ENCODE measurements at regions not wholly inside any gene's neighbourhood (a gene's known extent, or its start where the extent isn't known, plus 50 kb on each side); places are given as distances from the start of the nearest gene placed in this dataset.

DNA sequence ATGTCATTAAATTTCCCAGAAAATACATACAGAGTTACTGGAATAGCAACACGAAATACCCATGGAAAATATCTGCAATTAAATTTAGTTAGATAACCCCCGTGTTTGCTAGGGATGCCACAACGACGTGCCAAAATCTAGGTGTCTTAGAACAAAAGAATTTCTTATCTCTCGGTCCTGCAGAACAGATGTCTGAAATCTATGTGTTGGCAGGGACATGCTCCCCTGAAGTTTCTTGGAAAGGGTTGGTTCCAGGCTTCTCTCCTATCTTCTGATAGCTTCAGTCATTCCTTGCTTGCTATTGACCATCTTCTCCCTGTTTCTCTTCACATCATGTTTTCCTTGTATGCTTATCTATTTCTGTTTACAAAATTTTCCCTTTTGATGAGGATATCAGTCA lies 1067.0 kb downstream of the CDH18 start:
- no peak for TF ChIP-seq CTCF (IDR thresholded peaks at IDR 0.05; ENCODE audit: borderline replicate concordance)
- Histone ChIP-seq H3K9me3 (replicated peaks) (no peaks in the 10 kb centered on the region), H3K27ac (replicated peaks) (no peak overlapping the region), H3K4me3 (no peak overlapping the region), H3K36me3 (no peaks in the 10 kb centered on the region), H3K27me3 (ENCODE audit: low read depth) (no peaks in the 10 kb centered on the region), H3K4me1 (no peaks in the 10 kb centered on the region)
- intact Hi-C loops (cut with micrococcal nuclease), result no loop called here
- DNase-seq, result no peak

- H3K4me3 ChIP-seq, result no peak overlapping the region
- no peaks in the 10 kb centered on the region for H3K4me1 ChIP-seq
- TF ChIP-seq CTCF (IDR thresholded peaks at IDR 0.05; ENCODE audit: borderline replicate concordance), result no peak
- H3K27me3 ChIP-seq (ENCODE audit: low read depth), result no peaks in the 10 kb centered on the region
- intact Hi-C loops (cut with micrococcal nuclease), result no loop called here
- DNase-seq, result no peak
- H3K27ac ChIP-seq (replicated peaks), result no peak overlapping the region
- H3K9me3 ChIP-seq (replicated peaks), result peaks cover 7% of the 10 kb centered on the region
- no peaks in the 10 kb centered on the region for H3K36me3 ChIP-seq
These were observed 1055.9 kb downstream of the CDH18 start for GRCh38 chr5:18932081-18932480.

DNA sequence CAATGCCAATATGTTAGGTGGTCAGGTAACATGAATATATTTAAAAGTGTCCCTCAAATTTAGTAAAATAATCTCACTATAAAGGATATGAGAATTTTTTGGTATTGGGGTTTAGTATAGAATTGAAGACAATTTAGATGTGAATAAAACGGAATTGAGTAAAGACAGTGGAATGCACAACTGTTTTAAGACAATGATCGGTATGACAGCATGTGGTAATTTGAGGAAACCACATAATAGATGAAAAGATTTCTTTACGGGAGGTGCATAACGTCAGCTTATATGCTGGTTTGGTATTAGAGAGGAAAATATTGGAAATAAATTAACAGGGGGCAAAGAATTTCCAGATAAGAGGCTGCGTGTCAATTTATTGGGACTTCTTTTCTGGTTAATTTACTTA lies 1043.2 kb downstream of the CDH18 start:
- no peak overlapping the region for H3K27ac ChIP-seq (replicated peaks)
- no peak for TF ChIP-seq CTCF (IDR thresholded peaks at IDR 0.05; ENCODE audit: borderline replicate concordance)
- intact Hi-C loops (cut with micrococcal nuclease), result no loop called here
- no peaks in the 10 kb centered on the region for H3K36me3 ChIP-seq
- peaks cover 15% of the 10 kb centered on the region for H3K9me3 ChIP-seq (replicated peaks)
- DNase-seq, result no peak
- H3K4me3 ChIP-seq, result no peak overlapping the region
- H3K27me3 ChIP-seq (ENCODE audit: low read depth), result no peaks in the 10 kb centered on the region
- H3K4me1 ChIP-seq, result no peaks in the 10 kb centered on the region

GRCh38 chr5:18954239-18954638 lies 1033.8 kb downstream of the CDH18 start:
- Histone ChIP-seq H3K4me1 (no peaks in the 10 kb centered on the region), H3K36me3 (no peaks in the 10 kb centered on the region), H3K27me3 (ENCODE audit: low read depth) (no peaks in the 10 kb centered on the region), H3K9me3 (replicated peaks) (peaks cover 9% of the 10 kb centered on the region), H3K4me3 (no peak overlapping the region), H3K27ac (replicated peaks) (no peak overlapping the region)
- TF ChIP-seq CTCF (IDR thresholded peaks at IDR 0.05; ENCODE audit: borderline replicate concordance), result no peak
- no peak for DNase-seq
- intact Hi-C loops (cut with micrococcal nuclease), result no loop called here

DNA sequence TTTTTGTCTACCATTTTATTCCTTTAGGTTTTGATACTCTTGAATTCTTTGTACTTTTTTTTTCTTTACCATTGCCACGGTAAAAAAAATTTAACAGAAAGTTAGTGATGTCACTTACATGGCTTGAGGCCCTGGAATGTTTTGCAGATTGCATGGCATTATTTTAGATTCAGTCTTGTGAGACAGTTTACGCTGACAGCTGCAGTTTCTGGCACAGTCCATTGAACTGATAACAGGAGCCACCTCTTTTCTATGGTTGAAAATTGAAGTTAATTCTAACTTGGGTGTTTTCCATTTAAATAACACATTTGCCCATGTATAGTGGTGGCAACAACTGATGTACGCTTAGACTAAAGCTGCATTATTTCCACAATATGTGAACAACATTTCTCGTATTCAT lies 1028.5 kb downstream of the CDH18 start:
- Histone ChIP-seq H3K27me3 (ENCODE audit: low read depth) (no peaks in the 10 kb centered on the region), H3K4me1 (no peaks in the 10 kb centered on the region), H3K4me3 (no peak overlapping the region), H3K9me3 (replicated peaks) (no peaks in the 10 kb centered on the region), H3K27ac (replicated peaks) (no peak overlapping the region), H3K36me3 (no peaks in the 10 kb centered on the region)
- intact Hi-C loops (cut with micrococcal nuclease), result no loop called here
- TF ChIP-seq CTCF (IDR thresholded peaks at IDR 0.05; ENCODE audit: borderline replicate concordance), result no peak
- no peak for DNase-seq

- H3K9me3 ChIP-seq (replicated peaks), result peaks cover 3% of the 10 kb centered on the region
- no peak for DNase-seq
- H3K27ac ChIP-seq (replicated peaks), result no peak overlapping the region
- no peaks in the 10 kb centered on the region for H3K27me3 ChIP-seq (ENCODE audit: low read depth)
- intact Hi-C loops (cut with micrococcal nuclease), result no loop called here
- no peaks in the 10 kb centered on the region for H3K4me1 ChIP-seq
- H3K36me3 ChIP-seq, result no peaks in the 10 kb centered on the region
- TF ChIP-seq CTCF (IDR thresholded peaks at IDR 0.05; ENCODE audit: borderline replicate concordance), result no peak
- no peak overlapping the region for H3K4me3 ChIP-seq
These were observed 1026.8 kb downstream of the CDH18 start for GRCh38 chr5:18961234-18961633.

All from left ventricle myocardium inferior (tissue), 1 donor.